ENCODE measurements at regions not wholly inside any gene's neighbourhood (a gene's known extent, or its start where the extent isn't known, plus 50 kb on each side); places are given as distances from the start of the nearest gene placed in this dataset.
A peak's percentile ranks its signal among the peaks of the same experiment; 100 is the strongest.

DNA sequence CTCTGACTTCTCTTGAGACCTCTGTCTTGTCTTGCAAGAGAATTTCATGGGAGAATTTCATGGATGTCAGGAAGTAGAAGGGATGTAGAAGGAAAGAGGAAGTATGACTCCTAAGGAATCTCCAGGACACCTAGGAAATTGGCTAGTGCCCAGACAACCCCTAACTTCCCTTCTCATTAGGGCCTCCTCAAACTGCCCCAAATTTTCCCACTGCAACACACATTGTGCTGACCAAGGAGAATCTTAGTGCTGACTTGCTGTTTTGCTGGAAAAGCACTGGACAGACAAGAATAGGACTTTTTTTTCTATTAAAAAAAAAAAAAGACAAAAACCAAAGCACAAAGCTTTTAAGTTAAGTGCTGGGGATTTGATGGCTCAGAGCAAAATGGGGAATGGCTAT is 236.1 kb upstream of the CADM1 start:
- DNase-seq, result no peak

GRCh38 chr11:115739878-115740277 is 235.7 kb upstream of the CADM1 start:
- DNase-seq, result no peak

DNA sequence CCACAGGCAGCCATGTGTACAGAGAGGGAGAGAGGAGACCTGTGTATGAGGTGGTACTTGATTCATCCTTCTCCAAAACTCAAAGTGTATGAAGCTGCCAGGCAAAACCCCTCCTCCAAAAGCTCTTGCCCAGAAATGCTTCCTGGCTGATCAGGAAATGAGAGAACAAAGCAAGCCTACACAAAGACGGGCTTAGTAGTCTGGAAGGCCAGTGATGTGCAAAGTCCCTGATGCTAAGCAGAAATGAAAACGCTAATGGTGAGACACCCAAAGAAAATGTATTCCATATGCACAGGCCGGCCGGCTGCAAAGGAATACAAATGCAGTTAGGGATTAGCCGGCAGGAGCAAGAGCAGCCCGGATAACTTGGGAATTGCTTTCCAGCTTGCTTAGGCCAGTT is 234.9 kb upstream of the CADM1 start:
- DNase-seq, result no peak

DNA sequence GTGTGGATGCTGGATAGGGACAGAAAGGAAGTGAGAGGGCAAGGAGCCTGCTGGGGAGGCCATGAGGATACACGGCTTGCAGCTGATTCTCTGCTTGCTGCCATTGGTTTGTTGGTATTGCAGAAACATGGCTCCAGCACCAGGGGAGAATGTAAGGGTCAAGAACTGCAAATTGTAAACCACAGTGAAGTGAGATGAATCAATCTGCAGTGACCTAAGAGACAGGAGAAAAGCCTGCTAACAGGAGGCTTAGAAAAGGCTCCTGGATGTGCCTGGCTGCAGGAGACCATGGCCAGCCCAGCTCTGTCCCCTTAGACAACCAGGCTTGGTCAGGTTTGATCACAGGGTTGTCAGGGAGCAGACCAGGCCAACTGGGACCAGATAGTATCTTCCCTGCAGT is 233.7 kb upstream of the CADM1 start:
- DNase-seq, result no peak

GRCh38 chr11:115736146-115736545 is 231.9 kb upstream of the CADM1 start:
- DNase-seq, result no peak

- no peak for DNase-seq
Measured at GRCh38 chr11:115724666-115725065, 220.5 kb upstream of the CADM1 start.

DNA sequence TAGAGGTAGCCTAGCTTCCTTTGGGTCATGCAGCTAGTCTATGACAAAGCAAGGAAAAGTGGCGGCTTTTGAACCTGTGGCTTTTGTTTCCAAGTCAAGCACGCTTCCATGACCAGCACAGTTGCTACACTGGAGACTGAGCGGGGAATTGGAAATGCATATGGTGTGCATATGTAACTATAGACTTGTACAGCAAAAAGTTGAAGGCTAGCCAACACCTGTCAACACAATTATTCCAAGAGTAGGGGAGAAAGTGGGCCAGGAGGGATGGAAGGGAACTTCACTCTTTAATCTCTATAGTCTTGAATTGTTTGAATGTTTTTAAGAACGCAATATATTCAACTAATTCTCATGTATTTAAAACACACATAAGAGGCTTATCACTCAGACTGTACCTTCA is 218.5 kb upstream of the CADM1 start:
- no peak for DNase-seq

DNA sequence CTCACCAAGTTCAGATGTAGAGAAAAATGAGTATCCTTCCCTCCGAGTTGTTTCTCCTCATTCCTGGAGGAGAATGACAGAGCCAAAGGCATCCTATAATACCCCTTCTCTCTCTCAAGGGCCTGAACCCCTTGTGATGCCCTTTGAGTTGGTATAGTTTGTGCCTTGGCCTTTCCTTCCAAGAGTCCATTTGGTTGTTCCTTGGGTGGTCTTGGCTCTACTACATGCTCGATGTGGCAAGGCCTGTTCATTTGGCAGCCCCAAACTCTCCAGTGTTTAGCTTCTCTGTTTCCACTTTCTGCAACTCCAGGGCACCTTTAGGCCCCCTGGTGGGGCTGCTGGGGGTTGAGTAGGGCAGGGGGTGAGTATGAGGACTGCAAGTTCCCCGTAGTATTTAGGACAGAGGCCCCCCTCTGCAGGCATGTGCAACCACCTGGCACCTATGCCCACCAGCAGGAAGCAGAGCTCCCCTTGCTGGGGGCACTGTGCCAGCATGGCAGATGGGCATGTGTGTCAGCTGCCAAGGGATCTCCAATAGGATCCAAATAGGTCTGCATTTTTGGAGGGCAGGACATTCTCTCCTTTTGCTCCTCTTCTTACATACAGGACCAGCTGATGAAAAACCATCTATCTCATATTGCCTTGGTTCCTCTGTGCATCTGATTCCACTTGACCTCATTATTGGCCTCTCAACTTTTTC is 217.2 kb upstream of the CADM1 start:
- no peak for DNase-seq

- DNase-seq, result no peak
Measured at GRCh38 chr11:115720602-115721245, 216.5 kb upstream of the CADM1 start.

DNA sequence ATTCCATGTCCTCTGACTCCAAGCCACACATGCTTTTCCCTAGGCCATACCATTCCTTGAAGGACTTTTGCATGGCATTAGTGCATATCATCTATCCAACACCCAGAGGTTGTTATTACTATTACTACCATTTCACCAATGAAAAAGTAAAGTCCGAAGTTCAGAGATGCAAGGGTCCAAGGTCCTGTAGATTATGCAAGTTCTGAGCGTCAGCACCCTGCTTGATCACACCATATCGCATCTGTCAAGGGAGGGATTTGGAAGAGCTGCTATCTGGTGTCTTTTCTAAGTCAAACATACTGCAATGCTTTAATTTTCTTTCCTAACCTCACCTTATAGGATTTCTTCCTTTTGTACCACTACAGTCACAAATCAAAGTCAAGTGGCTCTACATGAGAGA is 214.7 kb upstream of the CADM1 start:
- no peak for DNase-seq

GRCh38 chr11:115718106-115718505 is 213.9 kb upstream of the CADM1 start:
- no peak for DNase-seq

DNA sequence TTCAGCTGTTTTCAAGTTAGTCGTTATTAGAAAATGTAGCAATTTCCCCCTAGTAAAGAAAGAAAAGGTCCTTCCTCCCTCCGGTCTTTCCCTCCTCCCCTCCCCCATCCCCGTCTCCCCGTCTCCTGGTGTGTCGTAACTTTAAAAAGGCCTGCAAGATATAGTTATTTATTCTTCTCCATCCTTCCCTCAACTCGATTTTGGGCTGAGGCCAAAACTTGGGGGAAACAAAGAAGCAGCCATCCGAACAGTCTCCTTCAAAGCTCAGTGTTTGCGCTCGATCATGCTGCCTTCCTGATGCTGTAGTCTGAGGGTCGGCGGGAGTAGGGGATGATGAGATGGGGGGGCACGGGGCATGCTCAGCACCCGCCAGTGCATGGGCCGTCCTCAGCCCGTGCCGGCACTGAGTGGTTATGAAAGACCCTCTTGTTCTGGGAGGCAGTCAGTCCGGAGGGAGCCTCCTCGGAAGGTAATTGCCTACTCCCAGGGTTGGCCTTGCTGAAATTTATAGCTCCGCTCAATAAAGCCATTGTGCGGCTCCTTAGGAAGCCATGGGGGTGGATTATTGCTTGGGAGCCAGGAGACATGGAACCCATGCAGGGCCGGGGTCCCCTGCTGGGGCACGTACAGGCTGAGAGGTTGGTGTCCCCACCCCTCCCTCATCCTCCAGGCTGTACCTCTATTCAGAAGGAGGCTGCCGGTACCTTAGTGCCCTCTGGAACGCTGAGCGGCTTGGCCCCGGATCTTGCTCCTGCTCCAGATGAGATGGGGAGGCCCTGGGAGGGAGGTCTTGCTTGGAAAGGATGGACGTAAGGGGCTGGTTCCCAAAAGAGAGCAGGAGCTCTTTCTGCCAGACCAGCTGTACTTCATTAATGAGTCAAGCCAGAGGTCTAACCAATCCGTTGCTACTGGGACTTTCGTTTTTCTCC is 212.7 kb upstream of the CADM1 start:
- no peak for DNase-seq

DNA sequence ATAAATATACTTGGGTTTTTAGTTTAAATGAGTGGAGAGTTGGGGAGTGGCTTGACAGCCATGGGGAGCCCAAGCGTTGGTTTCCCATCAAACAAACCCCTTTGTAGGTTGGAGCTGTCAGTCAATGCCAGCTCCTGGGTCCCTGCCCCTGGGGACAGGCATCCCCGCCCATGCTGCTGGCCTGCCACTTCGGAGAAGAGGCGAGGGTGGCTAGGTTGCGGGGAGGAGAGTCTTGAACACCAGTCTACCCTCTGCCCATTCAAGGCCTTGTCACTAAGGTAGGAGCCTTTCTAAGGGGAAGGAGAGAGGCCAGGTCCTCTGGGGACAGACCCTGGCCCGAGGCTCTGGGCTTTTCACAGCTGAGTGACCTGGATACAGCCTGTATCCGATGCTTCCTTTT is 211.9 kb upstream of the CADM1 start:
- no peak for DNase-seq

- no peak for DNase-seq
Measured at GRCh38 chr11:115715251-115715770, 211.1 kb upstream of the CADM1 start.

DNA sequence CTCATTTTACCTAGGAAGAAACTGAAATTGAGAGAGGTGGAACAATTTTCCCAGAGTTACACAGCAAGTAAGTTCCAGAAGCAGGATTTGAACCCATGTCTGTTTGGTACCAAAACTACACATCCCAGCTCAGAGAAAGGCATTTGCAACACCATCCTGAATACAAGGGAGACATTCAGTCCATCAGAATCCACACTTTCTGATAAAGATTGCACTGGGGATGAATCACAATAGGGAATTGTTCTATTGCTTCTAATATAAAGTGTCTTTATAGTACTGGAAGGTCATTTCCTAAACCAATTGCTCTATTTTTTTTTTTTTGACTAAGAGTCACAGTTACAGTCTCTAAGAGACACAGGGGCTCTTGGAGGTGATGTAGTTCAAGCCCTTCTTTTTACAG is 208.1 kb upstream of the CADM1 start:
- DNase-seq, result no peak

DNA sequence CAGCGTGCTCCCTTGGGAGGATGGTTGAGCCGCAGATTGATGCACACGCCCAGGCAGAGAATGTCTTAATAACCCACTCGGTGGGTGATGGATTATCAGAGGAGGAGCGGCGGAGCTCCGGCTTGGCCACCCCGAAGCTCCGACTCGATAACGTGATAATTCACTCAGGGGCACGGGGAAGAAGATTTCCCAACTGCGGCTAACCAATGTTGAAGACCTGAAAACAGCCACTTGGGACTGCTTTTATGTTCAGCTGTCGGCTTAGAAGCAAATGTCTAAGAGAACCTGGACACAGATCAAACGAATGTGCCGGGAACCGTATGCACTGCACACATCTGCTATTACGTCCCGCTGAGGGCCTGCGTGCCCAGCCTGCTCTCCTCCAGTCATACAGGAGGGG is 206.8 kb upstream of the CADM1 start:
- no peak for DNase-seq

- no peak for DNase-seq
Measured at GRCh38 chr11:115710426-115710825, 206.2 kb upstream of the CADM1 start.

- peak; percentile 71 for DNase-seq
Measured at GRCh38 chr11:115709297-115709696, 205.1 kb upstream of the CADM1 start.

GRCh38 chr11:115707180-115707905 is 203.1 kb upstream of the CADM1 start:
- peak; percentile 54 for DNase-seq

GRCh38 chr11:115706626-115707135 is 202.5 kb upstream of the CADM1 start:
- DNase-seq, result no peak

DNA sequence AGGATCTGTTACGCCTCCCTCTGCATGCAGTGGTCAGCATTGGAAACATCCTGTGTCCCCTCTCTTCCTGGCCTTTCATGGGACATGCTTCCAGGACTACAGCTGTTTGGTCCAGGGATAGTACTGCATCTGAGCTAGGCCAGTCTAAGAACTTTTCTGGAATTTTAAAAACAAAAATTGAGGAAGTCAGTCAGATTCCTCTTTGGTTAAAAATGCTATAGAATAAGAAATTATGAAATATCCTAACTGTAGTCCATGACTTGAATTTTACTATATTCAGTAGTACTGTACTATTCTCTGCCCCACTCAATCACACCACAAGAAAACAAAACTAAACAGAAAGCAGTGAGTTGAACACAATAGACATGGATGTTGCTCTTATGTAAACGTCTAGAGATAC is 201.0 kb upstream of the CADM1 start:
- no peak for DNase-seq

DNA sequence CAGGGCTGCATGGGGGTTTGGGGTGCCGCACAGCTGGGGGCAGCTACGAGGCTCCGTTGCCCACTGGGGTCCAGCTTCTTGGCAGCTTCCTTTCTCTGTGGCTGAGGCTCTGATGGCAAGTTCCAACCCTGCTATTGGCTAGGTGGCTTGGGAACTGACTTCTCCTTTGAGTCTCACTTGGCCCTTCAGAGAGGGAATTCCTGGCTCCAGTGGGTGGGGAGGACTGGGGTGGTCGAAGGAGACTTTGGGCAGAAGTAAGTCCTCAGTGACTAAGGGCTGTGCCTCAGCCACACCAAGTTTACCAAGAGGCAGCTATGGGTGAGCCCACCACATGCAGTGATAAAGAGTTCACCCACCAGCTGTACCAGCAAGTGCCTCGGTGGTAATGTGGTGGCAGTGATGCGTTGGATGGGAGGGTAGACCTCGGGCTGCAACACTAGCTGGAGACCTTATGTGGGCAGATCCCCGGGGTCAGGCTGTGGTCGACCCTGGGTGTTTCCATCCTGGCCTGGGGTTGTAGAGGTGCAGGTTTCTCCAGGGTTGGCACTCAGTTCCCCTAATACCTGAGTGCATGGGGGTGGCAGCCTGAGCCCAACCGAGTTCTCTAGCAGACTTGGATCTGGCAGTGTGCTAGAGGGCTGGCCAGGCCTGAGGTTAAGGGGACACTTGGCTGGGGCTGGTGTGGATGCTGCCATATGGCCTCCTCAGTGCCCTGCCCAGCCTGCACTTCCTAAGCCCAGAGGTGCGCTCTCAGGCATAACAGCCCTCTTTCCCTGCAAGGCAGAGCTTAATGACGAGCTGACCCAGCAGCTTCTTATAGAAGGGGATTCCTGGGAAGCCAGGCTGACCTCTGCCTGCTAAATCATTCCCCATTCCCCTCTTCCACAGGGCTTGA is 197.0 kb upstream of the CADM1 start:
- no peak for DNase-seq

Measured in hematopoietic multipotent progenitor cell treated with erythropoietin and hydrocortisone succinate and interleukin-3 and kit ligand, for 6 days (in vitro differentiated cells).